ENCODE measurements at regions not wholly inside any gene's neighbourhood (a gene's known extent, or its start where the extent isn't known, plus 50 kb on each side); places are given as distances from the start of the nearest gene placed in this dataset.

- ATAC-seq (ENCODE audit: low read depth in 2 of 2): no peak
- no peaks in the 10 kb centered on the region for H3K36me3 ChIP-seq (ENCODE audit: control insufficient read depth, insufficient read depth, low read length)
- no peaks in the 10 kb centered on the region for H3K27me3 Mint-ChIP-seq
These were observed 400.9 kb upstream of the FGF13 start for GRCh38 chrX:139112432-139112831.

GRCh38 chrX:139106069-139106468 lies 394.6 kb upstream of the FGF13 start:
- Mint-ChIP-seq H3K9me3 (peaks cover 0 to 2% (median 0%) of the 10 kb centered on the region in 7 donors), H3K36me3 (no peaks in the 10 kb centered on the region), H3K4me1 (no peaks in the 10 kb centered on the region), H3K27me3 (no peaks in the 10 kb centered on the region), H3K27ac (no peak overlapping the region), H3K4me3 (no peak overlapping the region)
- Histone ChIP-seq H3K4me1 (ENCODE audit: control insufficient read depth, insufficient read depth, low read length, poor library complexity, severe bottlenecking) (no peaks in the 10 kb centered on the region), H3K36me3 (ENCODE audit: control insufficient read depth, insufficient read depth, low read length) (no peaks in the 10 kb centered on the region), H3K27me3 (ENCODE audit: control insufficient read depth, insufficient read depth, low read length) (no peaks in the 10 kb centered on the region), H3K9me3 (ENCODE audit: control insufficient read depth in 2 of 2, low read length in 2 of 2) (no peaks in the 10 kb centered on the region), H3K4me3 (ENCODE audit: low read depth, low read length) (no peak overlapping the region), H3K27ac (ENCODE audit: insufficient read depth, low read length, poor library complexity, severe bottlenecking) (no peak overlapping the region)
- no peak for ATAC-seq (ENCODE audit: low read depth in 2 of 2)
- DNase-seq: no peak

More at GRCh38 chrX:139112432-139112831, 400.9 kb upstream of the FGF13 start:
- H3K9me3 ChIP-seq (ENCODE audit: control insufficient read depth in 2 of 2, low read length in 2 of 2): no peaks in the 10 kb centered on the region
- Mint-ChIP-seq H3K36me3 (no peaks in the 10 kb centered on the region), H3K4me1 (no peaks in the 10 kb centered on the region), H3K4me3 (no peak overlapping the region), H3K9me3 (peaks cover 0 to 2% (median 0%) of the 10 kb centered on the region in 7 donors), H3K27ac (no peak overlapping the region)
- no peak overlapping the region for H3K27ac ChIP-seq (ENCODE audit: insufficient read depth, low read length, poor library complexity, severe bottlenecking)
- DNase-seq: no peak
- H3K4me1 ChIP-seq (ENCODE audit: control insufficient read depth, insufficient read depth, low read length, poor library complexity, severe bottlenecking): no peaks in the 10 kb centered on the region
- H3K27me3 ChIP-seq (ENCODE audit: control insufficient read depth, insufficient read depth, low read length): no peaks in the 10 kb centered on the region
- no peak overlapping the region for H3K4me3 ChIP-seq (ENCODE audit: low read depth, low read length)

GRCh38 chrX:139094671-139095592 lies 383.4 kb upstream of the FGF13 start:
- Mint-ChIP-seq H3K4me1 (no peaks in the 10 kb centered on the region), H3K27me3 (no peaks in the 10 kb centered on the region), H3K9me3 (peaks cover 0 to 4% (median 0%) of the 10 kb centered on the region in 7 donors), H3K36me3 (no peaks in the 10 kb centered on the region), H3K4me3 (no peak overlapping the region), H3K27ac (no peak overlapping the region)
- Histone ChIP-seq H3K4me1 (ENCODE audit: control insufficient read depth, insufficient read depth, low read length, poor library complexity, severe bottlenecking) (no peaks in the 10 kb centered on the region), H3K27me3 (ENCODE audit: control insufficient read depth, insufficient read depth, low read length) (no peaks in the 10 kb centered on the region), H3K27ac (ENCODE audit: insufficient read depth, low read length, poor library complexity, severe bottlenecking) (no peak overlapping the region), H3K36me3 (ENCODE audit: control insufficient read depth, insufficient read depth, low read length) (no peaks in the 10 kb centered on the region), H3K4me3 (ENCODE audit: low read depth, low read length) (no peak overlapping the region), H3K9me3 (ENCODE audit: control insufficient read depth in 2 of 2, low read length in 2 of 2) (no peaks in the 10 kb centered on the region)
- no peak for ATAC-seq (ENCODE audit: low read depth in 2 of 2)
- DNase-seq: no peak

- no peaks in the 10 kb centered on the region for H3K36me3 Mint-ChIP-seq
- ATAC-seq (ENCODE audit: low read depth in 2 of 2): no peak
- no peaks in the 10 kb centered on the region for H3K4me1 Mint-ChIP-seq
- peaks cover 0 to 4% (median 0%) of the 10 kb centered on the region in 7 donors for H3K9me3 Mint-ChIP-seq
- H3K4me3 Mint-ChIP-seq: no peak overlapping the region
- no peaks in the 10 kb centered on the region for H3K27me3 Mint-ChIP-seq
- H3K27me3 ChIP-seq (ENCODE audit: control insufficient read depth, insufficient read depth, low read length): no peaks in the 10 kb centered on the region
- no peak overlapping the region for H3K27ac Mint-ChIP-seq
- DNase-seq: no peak
- no peaks in the 10 kb centered on the region for H3K36me3 ChIP-seq (ENCODE audit: control insufficient read depth, insufficient read depth, low read length)
- no peak overlapping the region for H3K27ac ChIP-seq (ENCODE audit: insufficient read depth, low read length, poor library complexity, severe bottlenecking)
- no peak overlapping the region for H3K4me3 ChIP-seq (ENCODE audit: low read depth, low read length)
- no peaks in the 10 kb centered on the region for H3K9me3 ChIP-seq (ENCODE audit: control insufficient read depth in 2 of 2, low read length in 2 of 2)
- no peaks in the 10 kb centered on the region for H3K4me1 ChIP-seq (ENCODE audit: control insufficient read depth, insufficient read depth, low read length, poor library complexity, severe bottlenecking)
These were observed 381.7 kb upstream of the FGF13 start for GRCh38 chrX:139093201-139093600.

- H3K36me3 ChIP-seq (ENCODE audit: control insufficient read depth, insufficient read depth, low read length): no peaks in the 10 kb centered on the region
- H3K36me3 Mint-ChIP-seq: no peaks in the 10 kb centered on the region
- DNase-seq: no peak
- H3K27ac Mint-ChIP-seq: peak overlapping the region in 1 of 3 donors; percentile 2
- H3K27ac ChIP-seq (ENCODE audit: insufficient read depth, low read length, poor library complexity, severe bottlenecking): no peak overlapping the region
- H3K4me1 ChIP-seq (ENCODE audit: control insufficient read depth, insufficient read depth, low read length, poor library complexity, severe bottlenecking): no peaks in the 10 kb centered on the region
- H3K27me3 ChIP-seq (ENCODE audit: control insufficient read depth, insufficient read depth, low read length): no peaks in the 10 kb centered on the region
- ATAC-seq (ENCODE audit: low read depth in 2 of 2): no peak
- peaks cover 0 to 4% (median 0%) of the 10 kb centered on the region in 7 donors for H3K9me3 Mint-ChIP-seq
- no peaks in the 10 kb centered on the region for H3K4me1 Mint-ChIP-seq
- no peaks in the 10 kb centered on the region for H3K9me3 ChIP-seq (ENCODE audit: control insufficient read depth in 2 of 2, low read length in 2 of 2)
- H3K4me3 Mint-ChIP-seq: no peak overlapping the region
- no peak overlapping the region for H3K4me3 ChIP-seq (ENCODE audit: low read depth, low read length)
- H3K27me3 Mint-ChIP-seq: no peaks in the 10 kb centered on the region
These were observed 380.4 kb upstream of the FGF13 start for GRCh38 chrX:139091878-139092277.

GRCh38 chrX:139091066-139091465 lies 379.5 kb upstream of the FGF13 start:
- DNase-seq: no peak
- Mint-ChIP-seq H3K27me3 (no peaks in the 10 kb centered on the region), H3K4me3 (no peak overlapping the region), H3K9me3 (peaks cover 0 to 4% (median 0%) of the 10 kb centered on the region in 7 donors), H3K36me3 (no peaks in the 10 kb centered on the region), H3K27ac (no peak overlapping the region), H3K4me1 (no peaks in the 10 kb centered on the region)
- no peak for ATAC-seq (ENCODE audit: low read depth in 2 of 2)
- Histone ChIP-seq H3K36me3 (ENCODE audit: control insufficient read depth, insufficient read depth, low read length) (no peaks in the 10 kb centered on the region), H3K27me3 (ENCODE audit: control insufficient read depth, insufficient read depth, low read length) (no peaks in the 10 kb centered on the region), H3K4me1 (ENCODE audit: control insufficient read depth, insufficient read depth, low read length, poor library complexity, severe bottlenecking) (no peaks in the 10 kb centered on the region), H3K27ac (ENCODE audit: insufficient read depth, low read length, poor library complexity, severe bottlenecking) (no peak overlapping the region), H3K9me3 (ENCODE audit: control insufficient read depth in 2 of 2, low read length in 2 of 2) (no peaks in the 10 kb centered on the region), H3K4me3 (ENCODE audit: low read depth, low read length) (no peak overlapping the region)

GRCh38 chrX:139086246-139086645 lies 374.7 kb upstream of the FGF13 start:
- DNase-seq (no peak), ATAC-seq (ENCODE audit: low read depth in 2 of 2) (no peak)
- Histone ChIP-seq H3K27me3 (ENCODE audit: control insufficient read depth, insufficient read depth, low read length) (no peaks in the 10 kb centered on the region), H3K4me3 (ENCODE audit: low read depth, low read length) (no peak overlapping the region), H3K4me1 (ENCODE audit: control insufficient read depth, insufficient read depth, low read length, poor library complexity, severe bottlenecking) (no peaks in the 10 kb centered on the region), H3K36me3 (ENCODE audit: control insufficient read depth, insufficient read depth, low read length) (no peaks in the 10 kb centered on the region), H3K9me3 (ENCODE audit: control insufficient read depth in 2 of 2, low read length in 2 of 2) (no peaks in the 10 kb centered on the region), H3K27ac (ENCODE audit: insufficient read depth, low read length, poor library complexity, severe bottlenecking) (no peak overlapping the region)
- Mint-ChIP-seq H3K27me3 (no peaks in the 10 kb centered on the region), H3K4me3 (no peak overlapping the region), H3K36me3 (no peaks in the 10 kb centered on the region), H3K27ac (no peak overlapping the region), H3K9me3 (no peaks in the 10 kb centered on the region), H3K4me1 (no peaks in the 10 kb centered on the region)

- Mint-ChIP-seq H3K4me1 (no peaks in the 10 kb centered on the region), H3K4me3 (no peak overlapping the region), H3K9me3 (no peaks in the 10 kb centered on the region), H3K27me3 (no peaks in the 10 kb centered on the region), H3K27ac (no peak overlapping the region), H3K36me3 (no peaks in the 10 kb centered on the region)
- H3K27ac ChIP-seq (ENCODE audit: insufficient read depth, low read length, poor library complexity, severe bottlenecking): no peak overlapping the region
- no peak overlapping the region for H3K4me3 ChIP-seq (ENCODE audit: low read depth, low read length)
- H3K36me3 ChIP-seq (ENCODE audit: control insufficient read depth, insufficient read depth, low read length): no peaks in the 10 kb centered on the region
- DNase-seq (no peak), ATAC-seq (ENCODE audit: low read depth in 2 of 2) (no peak)
- no peaks in the 10 kb centered on the region for H3K27me3 ChIP-seq (ENCODE audit: control insufficient read depth, insufficient read depth, low read length)
- H3K9me3 ChIP-seq (ENCODE audit: control insufficient read depth in 2 of 2, low read length in 2 of 2): no peaks in the 10 kb centered on the region
- no peaks in the 10 kb centered on the region for H3K4me1 ChIP-seq (ENCODE audit: control insufficient read depth, insufficient read depth, low read length, poor library complexity, severe bottlenecking)
These were observed 373.9 kb upstream of the FGF13 start for GRCh38 chrX:139085404-139085803.

Measured in CD4-positive, CD25-positive, alpha-beta regulatory T cell (primary cell).